RWPE1 (cell line): ENCODE measurements at regions not wholly inside any gene's neighbourhood (a gene's known extent, or its start where the extent isn't known, plus 50 kb on each side); places are given as distances from the start of the nearest gene placed in this dataset.

ENCODE experiments used
- CTCF ChIA-PET: fragments of 350-600 bp; sonication (Branson Sonifier 250); formaldehyde crosslinking; extraction: SDS; loops from one replicate; lab custom pipeline; 2021; lab: Yijun Ruan, JAX
- POLR2A ChIA-PET: fragments of 400-600 bp; formaldehyde crosslinking; extraction: SDS; loops from one replicate; lab custom pipeline; 2020; ENCODE audit warnings: antibody characterized with exemption; ENCODE audit not compliant: low non-redundant PET; lab: Yijun Ruan, JAX
- DNase-seq: peaks from one replicate; pipeline ENCODE4 v3.0.0; 2012; ENCODE audit warnings: low spot score
- H3K27ac ChIP-seq: fragments of 450-650 bp; 2 replicates; pipeline ENCODE4 v1.5.1; 2017
- CTCF ChIP-seq: fragments of 450-650 bp; conservative IDR thresholded peaks from 2 replicates; pipeline ENCODE4 v1.5.1; 2017; ENCODE audit warnings: low read depth, mild to moderate bottlenecking

- ChIA-PET CTCF (interaction anchor here (0.6 kb wide), 1 partner anchor 1044 kb away, joined by 5 read pairs; no protein-coding TSS in a partner anchor), POLR2A (no interaction called here)
- no peak for TF ChIP-seq CTCF
- no peak for DNase-seq
- no peak overlapping the region for H3K27ac ChIP-seq
Observed at GRCh38 chr3:132871956-132872355, 149.7 kb upstream of the NPHP3 start.

GRCh38 chr3:132870541-132870940 is 148.3 kb upstream of the NPHP3 start:
- H3K27ac ChIP-seq, result no peak overlapping the region
- CTCF ChIA-PET, result no interaction called here
- DNase-seq, result no peak
- POLR2A ChIA-PET, result no interaction called here
- TF ChIP-seq CTCF, result no peak

- TF ChIP-seq CTCF, result no peak
- H3K27ac ChIP-seq, result no peak overlapping the region
- ChIA-PET POLR2A (no interaction called here), CTCF (interaction anchor here (0.6 kb wide), 1 partner anchor 748 kb away, joined by 5 read pairs; no protein-coding TSS in a partner anchor)
- no peak for DNase-seq
Observed at GRCh38 chr3:132867956-132868355, 145.7 kb upstream of the NPHP3 start.

GRCh38 chr3:132867526-132867925 is 145.3 kb upstream of the NPHP3 start:
- no peak for DNase-seq
- no peak overlapping the region for H3K27ac ChIP-seq
- CTCF ChIA-PET, result no interaction called here
- no peak for TF ChIP-seq CTCF
- POLR2A ChIA-PET, result no interaction called here

- no peak for DNase-seq
- POLR2A ChIA-PET, result no interaction called here
- no peak overlapping the region for H3K27ac ChIP-seq
- CTCF ChIA-PET, result interaction anchor here (0.6 kb wide), 1 partner anchor 87 kb away, joined by 4 read pairs; no protein-coding TSS in a partner anchor
- no peak for TF ChIP-seq CTCF
Observed at GRCh38 chr3:132857317-132857716, 135.1 kb upstream of the NPHP3 start.

- no peak overlapping the region for H3K27ac ChIP-seq
- CTCF ChIA-PET, result interaction anchor here (0.6 kb wide), 1 partner anchor 24 kb away, joined by 4 read pairs; no protein-coding TSS in a partner anchor
- DNase-seq, result no peak
- TF ChIP-seq CTCF, result no peak
- POLR2A ChIA-PET, result no interaction called here
Observed at GRCh38 chr3:132854856-132855535, 132.8 kb upstream of the NPHP3 start.
